HCT116 (cell line): ENCODE measurements at regions not wholly inside any gene's neighbourhood (a gene's known extent, or its start where the extent isn't known, plus 50 kb on each side); places are given as distances from the start of the nearest gene placed in this dataset.

ENCODE experiments used
- ATAC-seq: fragments of 200-7000 bp; cut with Tn5 transposase; 2 replicates; pipeline ENCODE4 v1.9.1; 2020; ENCODE audit warnings: mild to moderate bottlenecking, moderate library complexity
- BruUV-seq: library from RNA; stranded (reverse); fragments of 400-500 nt; replicated peaks from 2 replicates; lab custom pipeline; 2021; lab: Mats Ljungman, UMichigan
- CTCF ChIA-PET: fragments of 300-600 bp; sonication (Branson Sonifier 250); formaldehyde crosslinking; loops from one replicate; lab custom pipeline; 2021; ENCODE audit warnings: antibody characterized with exemption; lab: Charles Lee
- POLR2A ChIA-PET: fragments of 300-600, 350-600 bp; sonication (Branson Sonifier 250); formaldehyde crosslinking; loops from one replicate; lab custom pipeline; 2021; ENCODE audit warnings: antibody characterized with exemption; lab: Charles Lee
- RAD21 ChIA-PET, 2 experiments: fragments of 300-600 bp; sonication (Branson Sonifier 250); formaldehyde crosslinking; loops; one replicate each; lab custom pipeline; 2023; ENCODE audit warnings: low total read pairs in 2 of 2; ENCODE audit not compliant: uncharacterized antibody in 2 of 2, unreplicated experiment in 2 of 2, low non-redundant PET in 1 of 2; lab: Charles Lee
- DNase-seq: peaks from one replicate; pipeline ENCODE4 v3.0.0-alpha.2; 2010; ENCODE audit warnings: low read depth, low spot score
- H2AFZ ChIP-seq: fragments of 200-600 bp; shearing (Covaris generic), sonication (generic); 2 replicates; pipeline ENCODE4 v1.6.1; 2017; ENCODE audit warnings: low read depth, mixed run types, mixed read lengths, antibody characterized with exemption, low read length; ENCODE audit not compliant: poor library complexity, severe bottlenecking
- H3K27ac ChIP-seq: 2 replicates; pipeline ENCODE4 v1.5.1; 2012; ENCODE audit warnings: low read depth, low read length
- H3K27me3 ChIP-seq: fragments of 200-600 bp; sonication (generic); 2 replicates; pipeline ENCODE4 v1.6.1; 2016; ENCODE audit warnings: mixed run types, low read length, mixed read lengths; ENCODE audit not compliant: insufficient read depth
- H3K36me3 ChIP-seq, 2 experiments: fragments of 200-500 bp in 1 of 2; fragments of 200-600 bp in 1 of 2; sonication (Bioruptor generic) in 1 of 2; sonication (generic) in 1 of 2; 2 replicates each; pipeline versions ENCODE4 v1.5.1 to v1.6.1; 2014 to 2016; ENCODE audit warnings: low read length in 2 of 2, inconsistent platforms in 1 of 2, mixed read lengths in 1 of 2, mixed run types in 1 of 2; ENCODE audit not compliant: insufficient read depth in 2 of 2, control insufficient read depth in 1 of 2
- H3K4me1 ChIP-seq, 2 experiments: fragments of 200-600 bp in 1 of 2; sonication (generic) in 1 of 2; 2 replicates each; pipeline versions ENCODE4 v1.5.1 to v1.6.1; 2012 to 2017; ENCODE audit warnings: low read length in 2 of 2, inconsistent platforms in 1 of 2, mild to moderate bottlenecking in 1 of 2, mixed read lengths in 1 of 2, mixed run types in 1 of 2, moderate library complexity in 1 of 2; ENCODE audit not compliant: insufficient read depth in 2 of 2, control insufficient read depth in 1 of 2
- H3K4me2 ChIP-seq: fragments of 200-600 bp; sonication (generic); 2 replicates; pipeline ENCODE4 v1.6.1; 2017; ENCODE audit warnings: mixed run types, low read length, mixed read lengths
- H3K4me3 ChIP-seq, 2 experiments: fragments of 200-600 bp in 1 of 2; sonication (generic) in 1 of 2; replicated peaks in 1 of 2; 2 replicates each; pipeline ENCODE4 v1.5.1; 2011 to 2016; ENCODE audit warnings: low read length in 2 of 2, control low read depth in 1 of 2, low read depth in 1 of 2, mild to moderate bottlenecking in 1 of 2, mixed read lengths in 1 of 2, mixed run types in 1 of 2
- H3K79me2 ChIP-seq: fragments of 200-600 bp; sonication (generic); 2 replicates; pipeline ENCODE4 v1.6.1; 2017; ENCODE audit warnings: mild to moderate bottlenecking, mixed run types, low read length, moderate library complexity, mixed read lengths; ENCODE audit not compliant: insufficient read depth
- H3K9ac ChIP-seq: fragments of 200-600 bp; sonication (generic); 2 replicates; pipeline ENCODE4 v1.6.1; 2016; ENCODE audit warnings: low read length, mixed read lengths
- H3K9me2 ChIP-seq: fragments of 200-600 bp; sonication (generic), shearing (Covaris generic); 2 replicates; pipeline ENCODE4 v1.6.1; 2017; ENCODE audit warnings: mixed run types, mild to moderate bottlenecking, moderate library complexity; ENCODE audit not compliant: insufficient read depth
- H3K9me3 ChIP-seq, 2 experiments: fragments of 200-500 bp in 1 of 2; fragments of 200-600 bp in 1 of 2; sonication (Bioruptor generic) in 1 of 2; sonication (generic) in 1 of 2; 2 replicates each; pipeline ENCODE4 v1.6.1; 2014 to 2017; ENCODE audit warnings: low read length in 2 of 2, mixed read lengths in 2 of 2, inconsistent platforms in 1 of 2, low read depth in 1 of 2, mild to moderate bottlenecking in 1 of 2, mixed run types in 1 of 2, moderate library complexity in 1 of 2; ENCODE audit not compliant: control insufficient read depth in 1 of 2, insufficient read depth in 1 of 2
- H4K20me1 ChIP-seq: fragments of 200-600 bp; sonication (generic), shearing (Covaris generic); 2 replicates; pipeline ENCODE4 v1.6.1; 2017; ENCODE audit warnings: mixed run types, mild to moderate bottlenecking, moderate library complexity; ENCODE audit not compliant: insufficient read depth
- ATF3 ChIP-seq: IDR thresholded peaks from 2 replicates; pipeline ENCODE4 v1.6.1; 2012
- CBX3 ChIP-seq: IDR thresholded peaks from 2 replicates; pipeline ENCODE4 v1.6.1; 2012; ENCODE audit warnings: low read depth
- CEBPB ChIP-seq: IDR thresholded peaks from 2 replicates; pipeline ENCODE4 v1.6.1; 2012; ENCODE audit warnings: low read depth
- EGR1 ChIP-seq: IDR thresholded peaks from 2 replicates; pipeline ENCODE4 v1.6.1; 2012; ENCODE audit warnings: low read depth
- EZH2 ChIP-seq: fragments of 200-600 bp; sonication (generic); IDR thresholded peaks from 2 replicates; pipeline ENCODE4 v1.6.1; 2017; ENCODE audit warnings: antibody characterized with exemption, mixed run types
- EZH2phosphoT487 ChIP-seq: fragments of 200-600 bp; IDR thresholded peaks from 2 replicates; pipeline ENCODE4 v1.6.1; 2018; ENCODE audit warnings: antibody characterized with exemption, borderline replicate concordance
- JUND ChIP-seq: IDR thresholded peaks from 2 replicates; pipeline ENCODE4 v1.6.1; 2012
- SIN3A ChIP-seq: IDR thresholded peaks from 2 replicates; pipeline ENCODE4 v1.6.1; 2012; ENCODE audit warnings: low read depth
- SP1 ChIP-seq: IDR thresholded peaks from 2 replicates; pipeline ENCODE4 v1.6.1; 2012; ENCODE audit warnings: low read depth
- TCF7L2 ChIP-seq: IDR thresholded peaks from 2 replicates; pipeline ENCODE4 v1.7.0; 2011; ENCODE audit warnings: borderline replicate concordance, inconsistent platforms; ENCODE audit not compliant: insufficient read depth, insufficient read length; ENCODE audit errors: extremely low read depth
- YY1 ChIP-seq: IDR thresholded peaks from 2 replicates; pipeline ENCODE4 v1.6.1; 2011; ENCODE audit warnings: low read length, low read depth, moderate library complexity, mild to moderate bottlenecking; ENCODE audit not compliant: insufficient replicate concordance; ENCODE audit errors: extremely low read depth
- ZFX ChIP-seq: fragments of 450-650 bp; IDR thresholded peaks from 2 replicates; pipeline ENCODE4 v1.6.1; 2017
- ZNF274 ChIP-seq: fragments of 200-500 bp; sonication (Bioruptor generic); IDR thresholded peaks from 2 replicates; pipeline ENCODE4 v1.6.1; 2014; ENCODE audit warnings: mild to moderate bottlenecking, low read depth, low read length, inconsistent platforms
- intact Hi-C: fragments of 100-400 bp; cut with micrococcal nuclease; formaldehyde crosslinking; loops from 2 replicates; pipeline ENCODE4 v1.10.0; 2022
- TF ChIP-seq, protein P1 (sequence below): IDR thresholded peaks from 2 replicates; pipeline ENCODE4 v1.6.1; 2012

DNA sequence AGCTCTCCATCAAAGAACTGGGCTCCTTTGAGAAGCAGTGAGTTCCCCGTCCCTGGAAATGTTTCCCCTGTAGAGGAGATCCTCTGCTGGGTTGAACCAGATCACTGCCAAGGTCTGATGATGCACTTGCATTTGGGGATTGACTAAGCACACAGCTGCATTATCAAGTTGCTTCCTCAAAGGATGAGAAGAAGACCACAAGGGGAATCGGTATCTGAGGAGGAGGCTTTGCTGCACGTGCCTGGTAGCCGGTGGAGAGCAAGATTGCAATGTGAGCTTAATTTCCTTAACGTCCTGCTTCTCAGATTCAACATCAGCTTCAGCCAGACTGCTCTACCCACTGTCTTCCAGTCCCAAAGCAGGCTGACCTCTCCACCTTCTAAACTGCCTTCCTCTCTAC, 128.8 kb upstream of the STMND1 start:
- Histone ChIP-seq H3K9me2 (no peaks in the 10 kb centered on the region), H3K4me2 (no peak overlapping the region), H3K27ac (no peak overlapping the region), H3K27me3 (peaks cover 22% of the 10 kb centered on the region), H3K4me3 (no peak overlapping the region), H3K79me2 (no peaks in the 10 kb centered on the region), H3K9ac (no peak overlapping the region), H3K36me3 (no peaks in the 10 kb centered on the region), H3K4me1 (no peaks in the 10 kb centered on the region), H2AFZ (no peak overlapping the region), H3K9me3 (no peaks in the 10 kb centered on the region), H4K20me1 (no peaks in the 10 kb centered on the region)
- intact Hi-C loops = no loop called here
- POLR2A ChIA-PET = no interaction called here
- DNase-seq = no peak
- ATAC-seq = no peak
- CTCF ChIA-PET = no interaction called here
- RAD21 ChIA-PET = no interaction called here
- no peak for TF ChIP-seq ATF3
- TF ChIP-seq JUND = no peak
- TF ChIP-seq EZH2phosphoT487 = no peak
- TF ChIP-seq SIN3A = no peak
- TF ChIP-seq CBX3 = no peak
- TF ChIP-seq EGR1 = no peak
- TF ChIP-seq SP1 = no peak
- no peak for TF ChIP-seq TCF7L2
- no peak for TF ChIP-seq YY1
- no peak for TF ChIP-seq CEBPB
- TF ChIP-seq ZFX = no peak
- TF ChIP-seq, protein P1, sequence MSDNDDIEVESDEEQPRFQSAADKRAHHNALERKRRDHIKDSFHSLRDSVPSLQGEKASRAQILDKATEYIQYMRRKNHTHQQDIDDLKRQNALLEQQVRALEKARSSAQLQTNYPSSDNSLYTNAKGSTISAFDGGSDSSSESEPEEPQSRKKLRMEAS = no peak
- TF ChIP-seq EZH2 = no peak
- TF ChIP-seq ZNF274 = no peak
- no TSS peak for BruUV-seq
